Natural killer cell (primary cell): ENCODE measurements at regions not wholly inside any gene's neighbourhood (a gene's known extent, or its start where the extent isn't known, plus 50 kb on each side); places are given as distances from the start of the nearest gene placed in this dataset.

ENCODE experiments used
- ATAC-seq, 3 donors: fragments of 150-1000 bp in 2 of 3; fragments of 200-7000 bp in 1 of 3; cut with Tn5 transposase; 1 replicate in 1 of 3; 2 replicates in 2 of 3; pipeline ENCODE4 v1.10.0; 2021; ENCODE audit warnings: mild to moderate bottlenecking in 2 of 3, moderate library complexity in 2 of 3
- DNase-seq, 2 donors: peaks; one replicate each; pipeline versions ENCODE4 v3.0.0 to v3.0.0-alpha.2; 2013 to 2021; ENCODE audit warnings: mixed read lengths in 1 of 2
- H3K27ac ChIP-seq: one replicate; pipeline ENCODE4 v1.5.1; 2013; ENCODE audit warnings: mild to moderate bottlenecking, low read length
- H3K27me3 ChIP-seq: one replicate; pipeline ENCODE4 v1.6.1; 2013; ENCODE audit warnings: low read length; ENCODE audit not compliant: control insufficient read depth, insufficient read depth
- H3K36me3 ChIP-seq: one replicate; pipeline ENCODE4 v1.6.1; 2013; ENCODE audit warnings: low read length; ENCODE audit not compliant: control insufficient read depth, insufficient read depth
- H3K4me1 ChIP-seq: one replicate; pipeline ENCODE4 v1.6.1; 2013; ENCODE audit warnings: low read length; ENCODE audit not compliant: control insufficient read depth, insufficient read depth
- H3K4me3 ChIP-seq: one replicate; pipeline ENCODE4 v1.5.1; 2013; ENCODE audit warnings: low read length
- H3K9me3 ChIP-seq: one replicate; pipeline ENCODE4 v1.6.1; 2013; ENCODE audit warnings: low read length; ENCODE audit not compliant: control insufficient read depth, insufficient read depth
- H3K27ac Mint-ChIP-seq, 2 donors: one replicate each; pipeline ENCODE4 v1.8.0; 2022; ENCODE audit warnings: mild to moderate bottlenecking in 2 of 2, mixed read lengths in 2 of 2, moderate library complexity in 1 of 2
- H3K27me3 Mint-ChIP-seq, 2 donors: one replicate each; pipeline ENCODE4 v1.8.0; 2022; ENCODE audit warnings: low read depth in 2 of 2, mixed read lengths in 2 of 2
- H3K36me3 Mint-ChIP-seq: one replicate; pipeline ENCODE4 v1.8.0; 2022; ENCODE audit warnings: mixed read lengths
- H3K4me1 Mint-ChIP-seq, 2 donors: one replicate each; pipeline ENCODE4 v1.8.0; 2022; ENCODE audit warnings: mixed read lengths in 2 of 2
- H3K4me3 Mint-ChIP-seq: one replicate; pipeline ENCODE4 v1.8.0; 2022; ENCODE audit warnings: mild to moderate bottlenecking, moderate library complexity, mixed read lengths
- H3K9me3 Mint-ChIP-seq, 2 donors: one replicate each; pipeline ENCODE4 v1.8.0; 2022; ENCODE audit warnings: mixed read lengths in 2 of 2
- WGBS: methylation state at CpG from one replicate; pipeline ENCODE4 v1.1.7; 2013; ENCODE audit warnings: missing lambda C conversion rate; ENCODE audit not compliant: insufficient coverage; 5-methylcytosine and 5-hydroxymethylcytosine counted together
- intact Hi-C: fragments of 100-400 bp; cut with micrococcal nuclease; formaldehyde crosslinking; loops from one replicate; pipeline ENCODE4 v1.14.2; 2022
- TF ChIP-seq, protein P1 (sequence below): fragments of 200-600 bp; IDR thresholded peaks from one replicate; pipeline ENCODE4 v1.8.0; 2022; ENCODE audit warnings: antibody characterized with exemption

DNA sequence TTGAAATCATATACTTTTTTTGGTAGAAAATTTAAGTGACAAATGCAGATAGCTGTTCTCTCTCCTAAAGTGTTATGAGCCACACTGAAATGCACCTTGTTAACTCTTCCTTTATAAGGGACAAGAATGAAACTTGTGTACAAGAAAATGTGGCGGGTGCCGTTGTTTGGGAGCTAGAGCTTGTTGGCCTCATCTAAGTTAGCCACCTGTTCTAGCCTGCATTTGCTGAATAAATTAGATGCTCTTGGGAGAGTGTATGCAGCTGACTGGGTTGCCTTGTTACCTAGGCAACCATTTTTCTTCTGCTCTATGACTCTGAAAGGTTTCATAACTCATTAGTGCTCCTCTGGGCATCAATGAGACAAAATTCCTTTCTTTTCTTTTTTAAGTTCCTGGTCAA lies 174.3 kb downstream of the TAF11L14 start:
- intact Hi-C loops: no loop called here
- ATAC-seq (no peak), DNase-seq (no peak)
- Mint-ChIP-seq H3K4me3 (no peak overlapping the region), H3K27ac (no peak overlapping the region), H3K9me3 (peaks cover 18 to 22% of the 10 kb centered on the region in 2 donors), H3K27me3 (no peaks in the 10 kb centered on the region), H3K4me1 (no peaks in the 10 kb centered on the region), H3K36me3 (no peaks in the 10 kb centered on the region)
- H3K4me1 ChIP-seq: no peaks in the 10 kb centered on the region
- H3K4me3 ChIP-seq: no peak overlapping the region
- TF ChIP-seq, protein P1, sequence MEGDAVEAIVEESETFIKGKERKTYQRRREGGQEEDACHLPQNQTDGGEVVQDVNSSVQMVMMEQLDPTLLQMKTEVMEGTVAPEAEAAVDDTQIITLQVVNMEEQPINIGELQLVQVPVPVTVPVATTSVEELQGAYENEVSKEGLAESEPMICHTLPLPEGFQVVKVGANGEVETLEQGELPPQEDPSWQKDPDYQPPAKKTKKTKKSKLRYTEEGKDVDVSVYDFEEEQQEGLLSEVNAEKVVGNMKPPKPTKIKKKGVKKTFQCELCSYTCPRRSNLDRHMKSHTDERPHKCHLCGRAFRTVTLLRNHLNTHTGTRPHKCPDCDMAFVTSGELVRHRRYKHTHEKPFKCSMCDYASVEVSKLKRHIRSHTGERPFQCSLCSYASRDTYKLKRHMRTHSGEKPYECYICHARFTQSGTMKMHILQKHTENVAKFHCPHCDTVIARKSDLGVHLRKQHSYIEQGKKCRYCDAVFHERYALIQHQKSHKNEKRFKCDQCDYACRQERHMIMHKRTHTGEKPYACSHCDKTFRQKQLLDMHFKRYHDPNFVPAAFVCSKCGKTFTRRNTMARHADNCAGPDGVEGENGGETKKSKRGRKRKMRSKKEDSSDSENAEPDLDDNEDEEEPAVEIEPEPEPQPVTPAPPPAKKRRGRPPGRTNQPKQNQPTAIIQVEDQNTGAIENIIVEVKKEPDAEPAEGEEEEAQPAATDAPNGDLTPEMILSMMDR: no peak
- no peaks in the 10 kb centered on the region for H3K27me3 ChIP-seq
- no peak overlapping the region for H3K27ac ChIP-seq
- H3K9me3 ChIP-seq: no peaks in the 10 kb centered on the region
- H3K36me3 ChIP-seq: no peaks in the 10 kb centered on the region
- 100% methylated on average over 1 of the region's 2 CpGs for WGBS

DNA sequence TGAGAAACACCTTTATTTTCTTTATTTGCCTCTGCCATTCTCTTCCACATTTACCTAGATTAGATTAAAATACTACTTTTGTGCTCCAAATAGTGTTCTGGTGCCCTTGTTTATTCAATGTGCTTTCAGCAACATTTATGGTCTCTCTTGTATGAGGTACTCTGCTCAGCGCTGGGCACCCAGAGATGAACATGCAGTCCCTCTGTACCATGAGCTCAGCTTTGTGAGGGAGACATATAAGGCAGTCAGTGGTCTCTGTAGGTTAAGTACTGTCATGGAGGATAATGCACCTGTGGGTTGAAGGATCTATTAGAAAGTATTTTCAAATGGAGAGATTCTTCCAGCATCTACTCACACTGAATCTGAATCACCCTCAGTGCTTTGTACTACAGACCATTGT lies 176.5 kb downstream of the TAF11L14 start:
- H3K27ac Mint-ChIP-seq: no peak overlapping the region
- Histone ChIP-seq H3K27ac (no peak overlapping the region), H3K9me3 (no peaks in the 10 kb centered on the region), H3K4me3 (no peak overlapping the region), H3K4me1 (no peaks in the 10 kb centered on the region), H3K36me3 (no peaks in the 10 kb centered on the region), H3K27me3 (no peaks in the 10 kb centered on the region)
- TF ChIP-seq, protein P1: no peak
- H3K4me1 Mint-ChIP-seq: no peaks in the 10 kb centered on the region
- H3K9me3 Mint-ChIP-seq: peaks cover 17 to 20% of the 10 kb centered on the region in 2 donors
- no peak overlapping the region for H3K4me3 Mint-ChIP-seq
- no peaks in the 10 kb centered on the region for H3K27me3 Mint-ChIP-seq
- intact Hi-C loops: no loop called here
- DNase-seq (no peak), ATAC-seq (no peak)
- H3K36me3 Mint-ChIP-seq: no peaks in the 10 kb centered on the region
- WGBS: 93% methylated on average over 1 of the region's 1 CpG

DNA sequence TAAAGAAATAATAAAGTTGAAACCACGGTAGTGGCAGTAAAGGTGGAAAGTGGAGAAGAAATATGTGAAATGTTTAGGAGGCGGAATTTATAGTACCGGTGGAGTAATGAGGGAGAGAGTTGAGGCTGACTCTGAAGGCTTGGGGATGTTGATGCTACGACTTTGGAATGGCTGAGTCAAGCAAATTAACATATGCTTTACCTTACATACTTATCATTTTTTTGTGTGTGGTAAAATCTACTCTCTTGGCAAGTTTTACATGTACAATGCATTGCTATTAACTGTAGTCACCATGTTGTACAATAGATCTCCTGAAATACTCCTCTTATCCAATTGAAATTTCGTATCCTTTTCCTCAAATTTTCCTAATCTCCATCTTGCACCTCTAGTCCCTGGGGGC lies 179.0 kb downstream of the TAF11L14 start:
- no peak overlapping the region for H3K4me3 Mint-ChIP-seq
- no peak overlapping the region for H3K27ac Mint-ChIP-seq
- Histone ChIP-seq H3K27ac (no peak overlapping the region), H3K27me3 (no peaks in the 10 kb centered on the region), H3K36me3 (no peaks in the 10 kb centered on the region), H3K9me3 (no peaks in the 10 kb centered on the region), H3K4me1 (no peaks in the 10 kb centered on the region), H3K4me3 (no peak overlapping the region)
- no peaks in the 10 kb centered on the region for H3K27me3 Mint-ChIP-seq
- 91% methylated on average over 4 of the region's 5 CpGs for WGBS
- no peak for ATAC-seq
- H3K4me1 Mint-ChIP-seq: no peaks in the 10 kb centered on the region
- TF ChIP-seq, protein P1: no peak
- no peak for DNase-seq
- intact Hi-C loops: no loop called here
- no peaks in the 10 kb centered on the region for H3K36me3 Mint-ChIP-seq
- peaks cover 11% of the 10 kb centered on the region in 2 donors for H3K9me3 Mint-ChIP-seq

DNA sequence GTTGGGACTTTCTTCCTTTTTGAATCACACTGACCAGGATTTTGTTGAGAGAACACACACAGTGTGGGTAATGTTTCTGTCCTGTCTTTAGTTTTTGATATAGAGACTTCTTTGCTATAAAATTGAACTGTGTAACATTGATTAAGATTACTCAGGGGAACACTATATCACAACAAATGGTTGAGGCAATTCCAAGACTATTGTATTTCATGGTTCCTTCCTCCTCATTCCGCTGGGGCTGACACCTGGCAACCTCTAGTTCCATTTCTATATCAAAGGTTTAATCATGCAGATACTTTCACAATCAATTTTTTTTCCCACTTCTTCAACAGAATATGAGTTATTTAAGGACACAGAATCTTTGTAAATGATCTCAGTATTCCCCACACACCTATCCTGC lies 182.2 kb downstream of the TAF11L14 start:
- H3K27me3 ChIP-seq: no peaks in the 10 kb centered on the region
- no peaks in the 10 kb centered on the region for H3K4me1 ChIP-seq
- Mint-ChIP-seq H3K4me1 (no peaks in the 10 kb centered on the region), H3K27ac (no peak overlapping the region), H3K4me3 (no peak overlapping the region), H3K27me3 (no peaks in the 10 kb centered on the region), H3K36me3 (no peaks in the 10 kb centered on the region), H3K9me3 (peaks cover 16 to 18% of the 10 kb centered on the region in 2 donors)
- DNase-seq (no peak), ATAC-seq (no peak)
- H3K9me3 ChIP-seq: no peaks in the 10 kb centered on the region
- WGBS: 79% methylated on average over 1 of the region's 1 CpG
- intact Hi-C loops: no loop called here
- TF ChIP-seq, protein P1: no peak
- no peaks in the 10 kb centered on the region for H3K36me3 ChIP-seq
- H3K4me3 ChIP-seq: no peak overlapping the region
- H3K27ac ChIP-seq: no peak overlapping the region
